HL-60 (cell line): ENCODE measurements at regions not wholly inside any gene's neighbourhood (a gene's known extent, or its start where the extent isn't known, plus 50 kb on each side); places are given as distances from the start of the nearest gene placed in this dataset.

Experiments used
- GABPA ChIP-seq: IDR thresholded peaks from 2 replicates; pipeline ENCODE4 v1.6.1; 2012; ENCODE audit warnings: low read depth
- POLR2AphosphoS5 ChIP-seq: IDR thresholded peaks from 2 replicates; pipeline ENCODE4 v1.6.1; 2012; ENCODE audit warnings: low read depth
- SPI1 ChIP-seq: IDR thresholded peaks from 2 replicates; pipeline ENCODE4 v1.6.1; 2012; ENCODE audit warnings: low read depth, mild to moderate bottlenecking, borderline replicate concordance
- TF ChIP-seq, protein P1 (sequence below): IDR thresholded peaks from one replicate; pipeline ENCODE4 v1.5.1; 2011; ENCODE audit warnings: low read length, control low read depth, inconsistent platforms; ENCODE audit not compliant: insufficient read depth

DNA sequence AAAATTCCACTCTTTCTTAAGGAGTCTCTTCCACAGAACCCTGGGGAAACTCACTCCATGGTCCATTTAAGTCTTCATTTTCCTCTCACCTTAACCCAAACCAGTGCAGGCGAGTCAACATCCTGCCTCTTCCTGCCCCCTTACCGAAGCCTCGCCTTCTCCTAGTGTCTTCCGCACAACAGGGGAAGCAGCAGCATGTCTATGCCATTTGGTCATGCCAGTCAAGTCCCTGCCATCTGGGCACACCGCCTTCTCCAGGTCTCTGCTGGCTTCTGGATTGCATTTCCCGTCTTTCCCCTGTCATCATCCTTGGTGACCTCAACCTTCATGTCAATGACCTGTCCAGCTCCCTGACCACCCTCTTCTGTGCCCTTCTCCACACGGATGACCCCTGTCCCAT lies 77.3 kb upstream of the FZD7 start:
- TF ChIP-seq, protein P1, sequence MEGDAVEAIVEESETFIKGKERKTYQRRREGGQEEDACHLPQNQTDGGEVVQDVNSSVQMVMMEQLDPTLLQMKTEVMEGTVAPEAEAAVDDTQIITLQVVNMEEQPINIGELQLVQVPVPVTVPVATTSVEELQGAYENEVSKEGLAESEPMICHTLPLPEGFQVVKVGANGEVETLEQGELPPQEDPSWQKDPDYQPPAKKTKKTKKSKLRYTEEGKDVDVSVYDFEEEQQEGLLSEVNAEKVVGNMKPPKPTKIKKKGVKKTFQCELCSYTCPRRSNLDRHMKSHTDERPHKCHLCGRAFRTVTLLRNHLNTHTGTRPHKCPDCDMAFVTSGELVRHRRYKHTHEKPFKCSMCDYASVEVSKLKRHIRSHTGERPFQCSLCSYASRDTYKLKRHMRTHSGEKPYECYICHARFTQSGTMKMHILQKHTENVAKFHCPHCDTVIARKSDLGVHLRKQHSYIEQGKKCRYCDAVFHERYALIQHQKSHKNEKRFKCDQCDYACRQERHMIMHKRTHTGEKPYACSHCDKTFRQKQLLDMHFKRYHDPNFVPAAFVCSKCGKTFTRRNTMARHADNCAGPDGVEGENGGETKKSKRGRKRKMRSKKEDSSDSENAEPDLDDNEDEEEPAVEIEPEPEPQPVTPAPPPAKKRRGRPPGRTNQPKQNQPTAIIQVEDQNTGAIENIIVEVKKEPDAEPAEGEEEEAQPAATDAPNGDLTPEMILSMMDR = no peak
- TF ChIP-seq SPI1 (no peak), GABPA (no peak), POLR2AphosphoS5 (no peak)
